H9 (cell line): ENCODE measurements at regions not wholly inside any gene's neighbourhood (a gene's known extent, or its start where the extent isn't known, plus 50 kb on each side); places are given as distances from the start of the nearest gene placed in this dataset.

ENCODE experiments used
- DNase-seq: peaks from one replicate; pipeline ENCODE4 v3.0.0-alpha.2; 2017
- H2AFZ ChIP-seq: one replicate; pipeline ENCODE4 v1.6.1; 2013; ENCODE audit warnings: mild to moderate bottlenecking, low read length, control low read depth, moderate library complexity
- H2AK5ac ChIP-seq: 2 replicates; pipeline ENCODE4 v1.6.1; 2013; ENCODE audit warnings: low read length, control low read depth, mixed read lengths; ENCODE audit not compliant: insufficient read length
- H2BK120ac ChIP-seq: one replicate; pipeline ENCODE4 v1.6.1; 2013; ENCODE audit warnings: low read depth, mild to moderate bottlenecking, low read length, control low read depth, inconsistent platforms; ENCODE audit not compliant: poor library complexity, severe bottlenecking
- H2BK12ac ChIP-seq: 2 replicates; pipeline ENCODE4 v1.6.1; 2013; ENCODE audit warnings: low read length, control low read depth, mixed read lengths, low read depth; ENCODE audit not compliant: insufficient read length
- H2BK15ac ChIP-seq: 2 replicates; pipeline ENCODE4 v1.6.1; 2013; ENCODE audit warnings: low read depth, low read length, control low read depth
- H2BK20ac ChIP-seq: one replicate; pipeline ENCODE4 v1.6.1; 2013; ENCODE audit warnings: low read depth, mild to moderate bottlenecking, low read length, control low read depth, inconsistent platforms; ENCODE audit not compliant: poor library complexity, severe bottlenecking
- H2BK5ac ChIP-seq: 2 replicates; pipeline ENCODE4 v1.6.1; 2013; ENCODE audit warnings: low read length, control low read depth, mixed read lengths; ENCODE audit not compliant: insufficient read length
- H3K14ac ChIP-seq: 2 replicates; pipeline ENCODE4 v1.6.1; 2013; ENCODE audit warnings: low read length, control low read depth; ENCODE audit not compliant: insufficient read depth
- H3K18ac ChIP-seq: 2 replicates; pipeline ENCODE4 v1.6.1; 2013; ENCODE audit warnings: low read depth, mild to moderate bottlenecking, mixed read lengths, low read length, control low read depth; ENCODE audit not compliant: insufficient read length
- H3K23ac ChIP-seq: 2 replicates; pipeline ENCODE4 v1.6.1; 2013; ENCODE audit warnings: low read length, control low read depth, mixed read lengths, low read depth; ENCODE audit not compliant: insufficient read length
- H3K23me2 ChIP-seq: 2 replicates; pipeline ENCODE4 v1.6.1; 2013; ENCODE audit warnings: low read depth, mild to moderate bottlenecking, mixed read lengths, low read length, control low read depth; ENCODE audit not compliant: insufficient read length, poor library complexity, severe bottlenecking
- H3K27ac ChIP-seq: 2 replicates; pipeline ENCODE4 v1.5.1; 2013; ENCODE audit warnings: low read length, control low read depth, mixed read lengths, low read depth; ENCODE audit not compliant: insufficient read length
- H3K27me3 ChIP-seq: 2 replicates; pipeline ENCODE4 v1.6.1; 2013; ENCODE audit warnings: low read length, control low read depth, inconsistent platforms; ENCODE audit not compliant: insufficient read depth
- H3K4ac ChIP-seq: 2 replicates; pipeline ENCODE4 v1.6.1; 2013; ENCODE audit warnings: low read depth, mild to moderate bottlenecking, control low read depth, inconsistent platforms, low read length, moderate library complexity
- H3K4me1 ChIP-seq: 2 replicates; pipeline ENCODE4 v1.6.1; 2013; ENCODE audit warnings: low read length, control low read depth, inconsistent platforms; ENCODE audit not compliant: insufficient read depth
- H3K4me2 ChIP-seq: 2 replicates; pipeline ENCODE4 v1.6.1; 2013; ENCODE audit warnings: low read length, control low read depth, mixed read lengths; ENCODE audit not compliant: insufficient read length, insufficient read depth
- H3K56ac ChIP-seq: 2 replicates; pipeline ENCODE4 v1.6.1; 2013; ENCODE audit warnings: low read depth, mild to moderate bottlenecking, mixed read lengths, low read length, control low read depth; ENCODE audit not compliant: insufficient read length
- H3K79me1 ChIP-seq: 2 replicates; pipeline ENCODE4 v1.6.1; 2013; ENCODE audit warnings: low read depth, mild to moderate bottlenecking, moderate library complexity, low read length, control low read depth, inconsistent platforms; ENCODE audit not compliant: insufficient read depth, poor library complexity, severe bottlenecking
- H3K79me2 ChIP-seq: 2 replicates; pipeline ENCODE4 v1.6.1; 2013; ENCODE audit warnings: low read length, control low read depth, inconsistent platforms; ENCODE audit not compliant: insufficient read depth
- H3K9ac ChIP-seq: 2 replicates; pipeline ENCODE4 v1.6.1; 2013; ENCODE audit warnings: low read length, control low read depth, mixed read lengths; ENCODE audit not compliant: insufficient read length; ENCODE audit errors: extremely low read depth
- H3K9me3 ChIP-seq: one replicate; pipeline ENCODE4 v1.6.1; 2013; ENCODE audit warnings: low read depth, low read length, inconsistent platforms; ENCODE audit not compliant: control insufficient read depth
- H3T11ph ChIP-seq: one replicate; pipeline ENCODE4 v1.6.1; 2013; ENCODE audit warnings: mild to moderate bottlenecking, low read length, control low read depth, inconsistent platforms
- H4K20me1 ChIP-seq: one replicate; pipeline ENCODE4 v1.6.1; 2013; ENCODE audit not compliant: control insufficient read depth, insufficient read length, insufficient read depth
- H4K5ac ChIP-seq: 2 replicates; pipeline ENCODE4 v1.6.1; 2013; ENCODE audit warnings: low read depth, mild to moderate bottlenecking, mixed read lengths, low read length, control low read depth; ENCODE audit not compliant: insufficient read length
- H4K8ac ChIP-seq: replicated peaks from 2 replicates; pipeline ENCODE4 v1.6.1; 2013; ENCODE audit warnings: low read length, control low read depth, mixed read lengths, low read depth; ENCODE audit not compliant: insufficient read length
- H4K91ac ChIP-seq: 2 replicates; pipeline ENCODE4 v1.6.1; 2013; ENCODE audit warnings: low read depth, mild to moderate bottlenecking, moderate library complexity, mixed read lengths, low read length, control low read depth; ENCODE audit not compliant: insufficient read length
- H3K27ac Mint-ChIP-seq, 3 experiments: 2 replicates in 2 of 3; 3 replicates in 1 of 3; pipeline ENCODE4 v1.8.0; 2020 to 2021; ENCODE audit warnings: mixed read lengths in 3 of 3, mild to moderate bottlenecking in 1 of 3, moderate library complexity in 1 of 3
- H3K27me3 Mint-ChIP-seq: 2 replicates; pipeline ENCODE4 v1.8.0; 2021; ENCODE audit warnings: low read depth, mild to moderate bottlenecking, moderate library complexity, mixed read lengths
- H3K36me3 Mint-ChIP-seq, 3 experiments: 2 replicates in 2 of 3; 3 replicates in 1 of 3; pipeline ENCODE4 v1.8.0; 2020 to 2021; ENCODE audit warnings: low read depth in 3 of 3, mixed read lengths in 3 of 3; ENCODE audit not compliant: insufficient read depth in 1 of 3
- H3K4me1 Mint-ChIP-seq, 2 experiments: 2 replicates each; pipeline ENCODE4 v1.8.0; 2020; ENCODE audit warnings: mixed read lengths in 2 of 2
- H3K4me3 Mint-ChIP-seq, 2 experiments: 2 replicates in 1 of 2; 3 replicates in 1 of 2; pipeline ENCODE4 v1.8.0; 2020 to 2021; ENCODE audit warnings: mild to moderate bottlenecking in 2 of 2, mixed read lengths in 2 of 2, moderate library complexity in 1 of 2
- H3K9me3 Mint-ChIP-seq, 2 experiments: 2 replicates in 1 of 2; 3 replicates in 1 of 2; pipeline ENCODE4 v1.8.0; 2020; ENCODE audit warnings: mild to moderate bottlenecking in 2 of 2, mixed read lengths in 2 of 2, moderate library complexity in 1 of 2
- TF ChIP-seq, protein P1 (sequence below): fragments of 200-600 bp; sonication (generic); conservative IDR thresholded peaks from 3 replicates; pipeline ENCODE4 v1.8.0; 2021; ENCODE audit warnings: antibody characterized with exemption, mild to moderate bottlenecking

GRCh38 chr4:162945713-162946112 is 221.0 kb downstream of the NAF1 start:
- Mint-ChIP-seq H3K27me3 (no peaks in the 10 kb centered on the region; the same call in 1 of the 2 replicates), H3K4me3 (no peak overlapping the region), H3K27ac (peak overlapping the region in 1 of 3 experiments; percentile 11; a peak in 2 of 7 replicates), H3K9me3 (no peaks in the 10 kb centered on the region; a peak in 1 of 5 replicates), H3K4me1 (no peaks in the 10 kb centered on the region), H3K36me3 (no peaks in the 10 kb centered on the region; a peak in 1 of 7 replicates)
- no peak overlapping the region for H4K8ac ChIP-seq
- H3K4me1 ChIP-seq = no peaks in the 10 kb centered on the region
- H4K20me1 ChIP-seq = no peaks in the 10 kb centered on the region
- no peaks in the 10 kb centered on the region for H3K79me1 ChIP-seq
- H2AK5ac ChIP-seq = no peak overlapping the region
- H3K9me3 ChIP-seq = no peaks in the 10 kb centered on the region
- no peak overlapping the region for H3K56ac ChIP-seq
- no peaks in the 10 kb centered on the region; the same call in 1 of the 2 replicates for H3K27me3 ChIP-seq
- no peak overlapping the region for H3K23ac ChIP-seq
- no peak overlapping the region for H3K14ac ChIP-seq
- no peaks in the 10 kb centered on the region for H3K23me2 ChIP-seq
- no peak for DNase-seq
- no peak overlapping the region for H3K4me2 ChIP-seq
- H2BK5ac ChIP-seq = no peak overlapping the region
- no peak overlapping the region for H3K27ac ChIP-seq
- no peak overlapping the region for H2BK15ac ChIP-seq
- no peaks in the 10 kb centered on the region for H3K79me2 ChIP-seq
- H3K4ac ChIP-seq = no peak overlapping the region
- no peak overlapping the region for H2BK20ac ChIP-seq
- no peak overlapping the region for H2BK120ac ChIP-seq
- H4K91ac ChIP-seq = no peak overlapping the region
- TF ChIP-seq, protein P1, sequence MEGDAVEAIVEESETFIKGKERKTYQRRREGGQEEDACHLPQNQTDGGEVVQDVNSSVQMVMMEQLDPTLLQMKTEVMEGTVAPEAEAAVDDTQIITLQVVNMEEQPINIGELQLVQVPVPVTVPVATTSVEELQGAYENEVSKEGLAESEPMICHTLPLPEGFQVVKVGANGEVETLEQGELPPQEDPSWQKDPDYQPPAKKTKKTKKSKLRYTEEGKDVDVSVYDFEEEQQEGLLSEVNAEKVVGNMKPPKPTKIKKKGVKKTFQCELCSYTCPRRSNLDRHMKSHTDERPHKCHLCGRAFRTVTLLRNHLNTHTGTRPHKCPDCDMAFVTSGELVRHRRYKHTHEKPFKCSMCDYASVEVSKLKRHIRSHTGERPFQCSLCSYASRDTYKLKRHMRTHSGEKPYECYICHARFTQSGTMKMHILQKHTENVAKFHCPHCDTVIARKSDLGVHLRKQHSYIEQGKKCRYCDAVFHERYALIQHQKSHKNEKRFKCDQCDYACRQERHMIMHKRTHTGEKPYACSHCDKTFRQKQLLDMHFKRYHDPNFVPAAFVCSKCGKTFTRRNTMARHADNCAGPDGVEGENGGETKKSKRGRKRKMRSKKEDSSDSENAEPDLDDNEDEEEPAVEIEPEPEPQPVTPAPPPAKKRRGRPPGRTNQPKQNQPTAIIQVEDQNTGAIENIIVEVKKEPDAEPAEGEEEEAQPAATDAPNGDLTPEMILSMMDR = no peak
- H3K18ac ChIP-seq = no peak overlapping the region
- no peak overlapping the region for H2AFZ ChIP-seq
- H3T11ph ChIP-seq = no peak overlapping the region
- no peak overlapping the region for H2BK12ac ChIP-seq
- H4K5ac ChIP-seq = no peak overlapping the region
- no peak overlapping the region for H3K9ac ChIP-seq
